ENCODE measurements at regions not wholly inside any gene's neighbourhood (a gene's known extent, or its start where the extent isn't known, plus 50 kb on each side); places are given as distances from the start of the nearest gene placed in this dataset.
"Not testable (repeated sequence)": the region's sequence is repeated elsewhere in the genome, so short reads cannot be mapped to it uniquely, and the experiment has no call there.

- Histone ChIP-seq H3K27ac (no peak overlapping the region), H3K4me1 (no peaks in the 10 kb centered on the region), H3K9me3 (no peaks in the 10 kb centered on the region), H3K27me3 (no peaks in the 10 kb centered on the region), H3K36me3 (no peaks in the 10 kb centered on the region), H3K4me3 (no peak overlapping the region)
- TF ChIP-seq, protein P1, sequence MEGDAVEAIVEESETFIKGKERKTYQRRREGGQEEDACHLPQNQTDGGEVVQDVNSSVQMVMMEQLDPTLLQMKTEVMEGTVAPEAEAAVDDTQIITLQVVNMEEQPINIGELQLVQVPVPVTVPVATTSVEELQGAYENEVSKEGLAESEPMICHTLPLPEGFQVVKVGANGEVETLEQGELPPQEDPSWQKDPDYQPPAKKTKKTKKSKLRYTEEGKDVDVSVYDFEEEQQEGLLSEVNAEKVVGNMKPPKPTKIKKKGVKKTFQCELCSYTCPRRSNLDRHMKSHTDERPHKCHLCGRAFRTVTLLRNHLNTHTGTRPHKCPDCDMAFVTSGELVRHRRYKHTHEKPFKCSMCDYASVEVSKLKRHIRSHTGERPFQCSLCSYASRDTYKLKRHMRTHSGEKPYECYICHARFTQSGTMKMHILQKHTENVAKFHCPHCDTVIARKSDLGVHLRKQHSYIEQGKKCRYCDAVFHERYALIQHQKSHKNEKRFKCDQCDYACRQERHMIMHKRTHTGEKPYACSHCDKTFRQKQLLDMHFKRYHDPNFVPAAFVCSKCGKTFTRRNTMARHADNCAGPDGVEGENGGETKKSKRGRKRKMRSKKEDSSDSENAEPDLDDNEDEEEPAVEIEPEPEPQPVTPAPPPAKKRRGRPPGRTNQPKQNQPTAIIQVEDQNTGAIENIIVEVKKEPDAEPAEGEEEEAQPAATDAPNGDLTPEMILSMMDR (IDR thresholded peaks at IDR 0.05 in 4 of 5, conservative IDR thresholded peaks at IDR 0.05 in 1 of 5): no peak
- TF ChIP-seq POLR2A (IDR thresholded peaks at IDR 0.05): no peak
- in situ Hi-C loops (cut with MboI; ENCODE audit: low sequenced_read_pairs in 4 of 4) (no loop called here), intact Hi-C loops (cut with DNase I; ENCODE audit: low total_unique reads) (no loop called here)
- no peak for DNase-seq
- no peak for ATAC-seq
Observed at GRCh38 chr11:22521226-22521625, 104.4 kb downstream of the FANCF start.

- H3K27me3 ChIP-seq: no peaks in the 10 kb centered on the region
- intact Hi-C loops (cut with DNase I; ENCODE audit: low total_unique reads) (no loop called here), in situ Hi-C loops (cut with MboI; ENCODE audit: low sequenced_read_pairs in 4 of 4) (no loop called here)
- DNase-seq (no peak), ATAC-seq (no peak)
- H3K36me3 ChIP-seq: no peaks in the 10 kb centered on the region
- TF ChIP-seq, protein P1 (IDR thresholded peaks at IDR 0.05 in 4 of 5, conservative IDR thresholded peaks at IDR 0.05 in 1 of 5): no peak
- no peaks in the 10 kb centered on the region for H3K4me1 ChIP-seq
- no peaks in the 10 kb centered on the region for H3K9me3 ChIP-seq
- no peak overlapping the region for H3K27ac ChIP-seq
- H3K4me3 ChIP-seq: no peak overlapping the region
Observed at GRCh38 chr11:22520521-22520920, 105.1 kb downstream of the FANCF start.

- intact Hi-C loops (cut with DNase I; ENCODE audit: low total_unique reads); H3K36me3 ChIP-seq; ATAC-seq; H3K4me1 ChIP-seq; H3K27ac ChIP-seq; H3K27me3 ChIP-seq; H3K4me3 ChIP-seq; in situ Hi-C loops (cut with MboI; ENCODE audit: low sequenced_read_pairs in 4 of 4); H3K9me3 ChIP-seq; DNase-seq: not testable (repeated sequence)
Observed at GRCh38 chr11:22518344-22518743, 107.3 kb downstream of the FANCF start.

DNA sequence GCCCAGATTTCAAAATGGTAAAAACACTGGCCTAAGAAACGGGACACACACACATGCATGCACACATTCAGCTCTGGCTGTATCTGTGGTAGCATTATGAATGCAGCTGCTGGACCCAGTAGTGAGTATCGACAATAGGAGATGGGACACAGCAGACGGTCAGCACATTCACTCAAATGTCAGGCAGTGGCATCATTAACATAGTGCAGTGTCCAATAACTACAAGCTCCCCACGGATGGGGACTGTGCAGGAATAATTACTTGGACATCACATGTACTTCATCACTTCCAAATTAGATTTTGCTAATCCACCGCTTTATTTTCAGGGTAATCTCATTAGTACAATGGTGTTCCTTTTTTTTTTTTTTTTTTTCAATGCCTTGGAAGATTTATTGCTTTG, 109.5 kb downstream of the FANCF start:
- H3K4me3 ChIP-seq: no peak overlapping the region
- no peak for ATAC-seq
- no peaks in the 10 kb centered on the region for H3K27me3 ChIP-seq
- H3K9me3 ChIP-seq: no peaks in the 10 kb centered on the region
- TF ChIP-seq POLR2A (IDR thresholded peaks at IDR 0.05): no peak
- TF ChIP-seq, protein P1 (IDR thresholded peaks at IDR 0.05 in 4 of 5, conservative IDR thresholded peaks at IDR 0.05 in 1 of 5): no peak
- no peak overlapping the region for H3K27ac ChIP-seq
- DNase-seq: no peak
- in situ Hi-C loops (cut with MboI; ENCODE audit: low sequenced_read_pairs in 4 of 4): no loop called here
- intact Hi-C loops (cut with DNase I; ENCODE audit: low total_unique reads): no loop called here
- H3K36me3 ChIP-seq: no peaks in the 10 kb centered on the region
- no peaks in the 10 kb centered on the region for H3K4me1 ChIP-seq

- intact Hi-C loops (cut with DNase I; ENCODE audit: low total_unique reads): no loop called here
- H3K36me3 ChIP-seq: no peaks in the 10 kb centered on the region
- no peak for DNase-seq
Observed at GRCh38 chr11:22512457-22512856, 113.2 kb downstream of the FANCF start.

More at GRCh38 chr11:22512457-22512856, 113.2 kb downstream of the FANCF start:
- Histone ChIP-seq H3K4me1 (no peaks in the 10 kb centered on the region), H3K27me3 (no peaks in the 10 kb centered on the region), H3K27ac (no peak overlapping the region), H3K9me3 (no peaks in the 10 kb centered on the region), H3K4me3 (no peak overlapping the region)
- in situ Hi-C loops (cut with MboI; ENCODE audit: low sequenced_read_pairs in 4 of 4): no loop called here
- TF ChIP-seq, protein P1 (IDR thresholded peaks at IDR 0.05 in 4 of 5, conservative IDR thresholded peaks at IDR 0.05 in 1 of 5): no peak
- no peak for TF ChIP-seq POLR2A (IDR thresholded peaks at IDR 0.05)
- no peak for ATAC-seq

Measured in gastrocnemius medialis (tissue), 4 donors.